ENCODE measurements at regions not wholly inside any gene's neighbourhood (a gene's known extent, or its start where the extent isn't known, plus 50 kb on each side); places are given as distances from the start of the nearest gene placed in this dataset.
A peak's percentile ranks its signal among the peaks of the same experiment; 100 is the strongest.

DNA sequence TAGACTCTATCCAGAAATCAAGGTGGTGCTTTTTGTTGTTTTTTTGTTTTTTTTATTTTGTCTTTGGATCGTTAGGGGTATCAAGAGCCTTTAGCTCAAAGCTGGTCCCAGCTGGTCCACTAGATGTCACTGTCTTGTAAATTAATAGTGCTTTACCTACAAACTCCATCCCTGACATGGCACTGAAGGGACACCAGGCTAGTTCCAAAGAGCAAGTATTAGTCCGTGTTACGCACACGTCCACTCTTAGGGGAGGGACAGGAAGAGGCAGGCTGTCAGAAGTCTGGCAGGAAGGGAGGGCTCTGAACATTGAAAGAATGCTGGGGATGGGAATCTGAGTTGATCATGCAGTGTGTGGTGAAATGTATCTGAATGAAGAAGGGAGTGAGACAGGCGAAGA, 85.9 kb upstream of the CCBE1 start:
- no peak overlapping the region for H3K4me3 ChIP-seq (ENCODE audit: low read depth, low read length)
- TF ChIP-seq CTCF (IDR thresholded peaks at IDR 0.05; ENCODE audit: low read depth, low read length) (peak; percentile 40), MYC (IDR thresholded peaks at IDR 0.05; ENCODE audit: low read depth, low read length) (no peak), POLR2A (IDR thresholded peaks at IDR 0.05; ENCODE audit: extremely low read depth, insufficient read length) (no peak)
- TF ChIP-seq, protein P1, sequence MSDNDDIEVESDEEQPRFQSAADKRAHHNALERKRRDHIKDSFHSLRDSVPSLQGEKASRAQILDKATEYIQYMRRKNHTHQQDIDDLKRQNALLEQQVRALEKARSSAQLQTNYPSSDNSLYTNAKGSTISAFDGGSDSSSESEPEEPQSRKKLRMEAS (IDR thresholded peaks at IDR 0.05; ENCODE audit: low read depth, low read length): no peak
- DNase-seq (ENCODE audit: low read depth): peak; percentile 49

DNA sequence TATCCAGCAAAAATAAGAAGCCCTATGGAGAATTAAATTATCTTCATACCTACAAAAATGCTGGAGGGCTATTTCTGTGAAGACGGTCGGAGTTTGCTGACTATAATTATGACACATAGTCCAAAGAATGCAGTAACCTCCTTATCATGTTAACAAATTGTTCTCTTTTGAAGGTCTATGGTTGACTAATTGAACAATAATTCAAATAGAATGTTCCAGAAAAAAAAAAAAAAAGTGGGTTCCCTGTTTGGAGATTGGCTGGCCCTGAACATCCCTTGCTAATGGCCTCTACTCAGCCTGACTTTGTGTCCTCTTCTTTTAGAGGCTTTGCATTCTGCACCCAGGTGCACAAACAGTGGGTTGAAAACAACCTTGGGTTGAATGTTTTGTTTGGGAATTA, 82.8 kb upstream of the CCBE1 start:
- DNase-seq (ENCODE audit: low read depth): no peak
- TF ChIP-seq MYC (IDR thresholded peaks at IDR 0.05; ENCODE audit: low read depth, low read length): no peak
- no peak for TF ChIP-seq CTCF (IDR thresholded peaks at IDR 0.05; ENCODE audit: low read depth, low read length)
- no peak for TF ChIP-seq POLR2A (IDR thresholded peaks at IDR 0.05; ENCODE audit: extremely low read depth, insufficient read length)
- TF ChIP-seq, protein P1 (IDR thresholded peaks at IDR 0.05; ENCODE audit: low read depth, low read length): no peak
- no peak overlapping the region for H3K4me3 ChIP-seq (ENCODE audit: low read depth, low read length)

- no peak for DNase-seq (ENCODE audit: low read depth)
- TF ChIP-seq CTCF (IDR thresholded peaks at IDR 0.05; ENCODE audit: low read depth, low read length) (no peak), MYC (IDR thresholded peaks at IDR 0.05; ENCODE audit: low read depth, low read length) (no peak), POLR2A (IDR thresholded peaks at IDR 0.05; ENCODE audit: extremely low read depth, insufficient read length) (no peak)
- TF ChIP-seq, protein P1 (IDR thresholded peaks at IDR 0.05; ENCODE audit: low read depth, low read length): no peak
- no peak overlapping the region for H3K4me3 ChIP-seq (ENCODE audit: low read depth, low read length)
Observed at GRCh38 chr18:59778434-59778833, 81.2 kb upstream of the CCBE1 start.

DNA sequence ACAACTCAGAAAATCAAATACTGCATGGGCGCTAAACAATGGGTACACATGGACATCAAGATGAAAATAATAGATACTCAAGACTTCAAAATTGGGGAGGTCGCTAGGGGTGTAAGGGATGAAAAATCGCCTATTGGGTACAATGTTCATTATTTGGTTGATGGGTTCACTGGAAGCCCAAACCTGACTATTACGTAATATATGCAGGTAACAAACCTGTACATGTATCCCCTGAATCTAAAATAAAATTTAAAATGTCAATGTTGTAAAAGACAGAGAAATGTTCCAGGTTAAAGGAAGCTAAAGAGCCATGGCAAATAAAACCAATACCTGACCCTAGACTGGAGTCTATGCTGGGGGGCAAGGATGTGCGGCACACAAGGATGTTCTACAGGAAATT, 80.4 kb upstream of the CCBE1 start:
- no peak overlapping the region for H3K4me3 ChIP-seq (ENCODE audit: low read depth, low read length)
- DNase-seq (ENCODE audit: low read depth): no peak
- TF ChIP-seq, protein P1 (IDR thresholded peaks at IDR 0.05; ENCODE audit: low read depth, low read length): no peak
- no peak for TF ChIP-seq MYC (IDR thresholded peaks at IDR 0.05; ENCODE audit: low read depth, low read length)
- no peak for TF ChIP-seq CTCF (IDR thresholded peaks at IDR 0.05; ENCODE audit: low read depth, low read length)
- no peak for TF ChIP-seq POLR2A (IDR thresholded peaks at IDR 0.05; ENCODE audit: extremely low read depth, insufficient read length)

DNA sequence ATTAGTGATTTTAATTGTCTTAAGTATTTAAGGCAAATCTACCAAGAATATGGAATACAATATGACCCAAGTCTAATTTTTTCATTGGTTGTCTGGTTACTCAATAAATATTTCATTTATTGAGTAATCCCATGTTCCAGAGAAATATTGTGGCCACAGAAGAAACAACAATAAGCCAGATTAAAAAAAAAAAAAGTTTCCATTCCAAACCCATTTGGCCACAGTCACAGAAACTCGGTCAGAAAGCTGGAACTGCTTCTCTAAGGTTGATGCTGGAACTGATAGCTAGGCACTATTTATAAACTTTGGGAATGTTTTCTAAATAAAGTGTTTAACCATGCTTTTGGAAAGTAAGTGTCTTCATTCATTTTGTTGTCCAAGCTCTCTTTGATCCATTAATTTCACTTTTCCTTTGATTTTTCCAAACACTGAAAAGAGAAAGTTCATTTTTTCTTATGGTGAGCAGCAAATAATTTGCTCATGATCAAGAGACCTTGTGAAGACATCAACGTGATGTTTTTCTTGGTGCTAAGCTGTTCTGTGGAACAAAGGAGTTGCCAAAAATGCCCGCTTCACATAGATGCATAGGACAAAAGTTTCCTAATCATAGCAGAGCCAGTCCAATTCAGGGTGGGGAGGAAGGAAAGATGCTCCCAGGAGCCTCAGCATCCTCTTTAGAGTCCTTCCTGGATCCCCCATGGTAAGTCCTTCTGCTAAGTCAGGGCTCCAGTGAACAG, 72.1 kb upstream of the CCBE1 start:
- no peak overlapping the region for H3K4me3 ChIP-seq (ENCODE audit: low read depth, low read length)
- DNase-seq (ENCODE audit: low read depth): no peak
- no peak for TF ChIP-seq POLR2A (IDR thresholded peaks at IDR 0.05; ENCODE audit: extremely low read depth, insufficient read length)

DNA sequence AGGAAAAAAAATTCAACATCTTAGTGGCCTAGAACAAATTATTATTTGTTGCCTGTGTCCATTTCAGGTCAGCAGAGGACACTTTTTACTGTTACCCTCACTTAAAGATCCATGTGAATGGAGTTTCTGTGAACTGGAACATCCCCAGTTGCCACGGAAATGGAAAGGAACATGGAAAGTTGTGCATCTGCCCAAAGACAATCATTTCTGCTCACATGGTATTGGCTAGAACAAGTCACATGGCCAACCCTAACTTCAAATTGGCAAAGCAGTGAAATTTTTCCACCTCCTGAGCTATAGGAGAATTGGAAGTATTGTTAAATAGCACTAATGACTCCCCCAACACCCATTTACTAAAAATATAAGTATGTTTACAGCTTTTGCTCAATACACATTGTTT, 71.2 kb upstream of the CCBE1 start:
- TF ChIP-seq, protein P1 (IDR thresholded peaks at IDR 0.05; ENCODE audit: low read depth, low read length): no peak
- TF ChIP-seq POLR2A (IDR thresholded peaks at IDR 0.05; ENCODE audit: extremely low read depth, insufficient read length): no peak
- TF ChIP-seq CTCF (IDR thresholded peaks at IDR 0.05; ENCODE audit: low read depth, low read length): no peak
- TF ChIP-seq MYC (IDR thresholded peaks at IDR 0.05; ENCODE audit: low read depth, low read length): no peak
- no peak overlapping the region for H3K4me3 ChIP-seq (ENCODE audit: low read depth, low read length)
- no peak for DNase-seq (ENCODE audit: low read depth)

All from NB4 (cell line).